Stimulated activated naive CD8-positive, alpha-beta T cell treated with anti-CD3 and anti-CD28 coated beads, Interleukin-15, Interleukin-2, amounts not matched to agents 100 ng/mL and 50 ng/mL, for 24 hours (primary cell): ENCODE measurements at regions not wholly inside any gene's neighbourhood (a gene's known extent, or its start where the extent isn't known, plus 50 kb on each side); places are given as distances from the start of the nearest gene placed in this dataset.

Experiments used
- H3K27ac Mint-ChIP-seq: one replicate; pipeline ENCODE4 v1.8.0; 2021; ENCODE audit warnings: mild to moderate bottlenecking, mixed read lengths
- H3K27me3 Mint-ChIP-seq: one replicate; pipeline ENCODE4 v1.8.0; 2021; ENCODE audit warnings: mixed read lengths
- H3K36me3 Mint-ChIP-seq: one replicate; pipeline ENCODE4 v1.8.0; 2021; ENCODE audit warnings: low read depth, mixed read lengths
- H3K4me1 Mint-ChIP-seq: one replicate; pipeline ENCODE4 v1.8.0; 2021; ENCODE audit warnings: low read depth, mixed read lengths
- H3K4me3 Mint-ChIP-seq: one replicate; pipeline ENCODE4 v1.8.0; 2021; ENCODE audit warnings: mild to moderate bottlenecking, mixed read lengths
- H3K9me3 Mint-ChIP-seq: one replicate; pipeline ENCODE4 v1.8.0; 2021; ENCODE audit warnings: mixed read lengths

GRCh38 chr6:104603108-104603745 lies 256.5 kb downstream of the HACE1 start:
- H3K27ac Mint-ChIP-seq, result no peak overlapping the region
- no peaks in the 10 kb centered on the region for H3K36me3 Mint-ChIP-seq
- H3K4me3 Mint-ChIP-seq, result no peak overlapping the region

GRCh38 chr6:104601721-104602120 lies 258.0 kb downstream of the HACE1 start:
- peaks cover 14% of the 10 kb centered on the region for H3K4me1 Mint-ChIP-seq
- H3K36me3 Mint-ChIP-seq, result no peaks in the 10 kb centered on the region
- H3K27me3 Mint-ChIP-seq, result peaks cover 2% of the 10 kb centered on the region
- H3K4me3 Mint-ChIP-seq, result no peak overlapping the region
- H3K27ac Mint-ChIP-seq, result no peak overlapping the region
- no peaks in the 10 kb centered on the region for H3K9me3 Mint-ChIP-seq

More at GRCh38 chr6:104603108-104603745, 256.5 kb downstream of the HACE1 start:
- Mint-ChIP-seq H3K4me1 (peaks cover 14% of the 10 kb centered on the region), H3K9me3 (no peaks in the 10 kb centered on the region), H3K27me3 (no peaks in the 10 kb centered on the region)

- H3K9me3 Mint-ChIP-seq, result no peaks in the 10 kb centered on the region
- peaks cover 14% of the 10 kb centered on the region for H3K4me1 Mint-ChIP-seq
- H3K4me3 Mint-ChIP-seq, result no peak overlapping the region
- no peak overlapping the region for H3K27ac Mint-ChIP-seq
- peaks cover 6% of the 10 kb centered on the region for H3K27me3 Mint-ChIP-seq
- H3K36me3 Mint-ChIP-seq, result no peaks in the 10 kb centered on the region
These were observed 258.5 kb downstream of the HACE1 start for GRCh38 chr6:104601131-104601651.

- Mint-ChIP-seq H3K27ac (no peak overlapping the region), H3K36me3 (no peaks in the 10 kb centered on the region), H3K27me3 (peaks cover 7% of the 10 kb centered on the region), H3K4me3 (no peak overlapping the region), H3K4me1 (peaks cover 14% of the 10 kb centered on the region), H3K9me3 (no peaks in the 10 kb centered on the region)
These were observed 259.1 kb downstream of the HACE1 start for GRCh38 chr6:104600639-104600931.

GRCh38 chr6:104599821-104600638 lies 259.7 kb downstream of the HACE1 start:
- H3K27me3 Mint-ChIP-seq, result peaks cover 9% of the 10 kb centered on the region
- no peaks in the 10 kb centered on the region for H3K36me3 Mint-ChIP-seq
- H3K27ac Mint-ChIP-seq, result no peak overlapping the region
- no peaks in the 10 kb centered on the region for H3K9me3 Mint-ChIP-seq
- H3K4me1 Mint-ChIP-seq, result peaks cover 14% of the 10 kb centered on the region
- H3K4me3 Mint-ChIP-seq, result no peak overlapping the region

GRCh38 chr6:104597541-104598050 lies 262.1 kb downstream of the HACE1 start:
- Mint-ChIP-seq H3K9me3 (no peaks in the 10 kb centered on the region), H3K27me3 (peaks cover 9% of the 10 kb centered on the region), H3K36me3 (no peaks in the 10 kb centered on the region), H3K4me1 (peaks cover 5% of the 10 kb centered on the region), H3K4me3 (no peak overlapping the region), H3K27ac (no peak overlapping the region)

- peaks cover 9% of the 10 kb centered on the region for H3K27me3 Mint-ChIP-seq
- H3K36me3 Mint-ChIP-seq, result no peaks in the 10 kb centered on the region
- no peak overlapping the region for H3K4me3 Mint-ChIP-seq
- no peak overlapping the region for H3K27ac Mint-ChIP-seq
- H3K4me1 Mint-ChIP-seq, result no peaks in the 10 kb centered on the region
- H3K9me3 Mint-ChIP-seq, result no peaks in the 10 kb centered on the region
These were observed 263.6 kb downstream of the HACE1 start for GRCh38 chr6:104596091-104596490.

GRCh38 chr6:104595311-104595820 lies 264.4 kb downstream of the HACE1 start:
- H3K27me3 Mint-ChIP-seq, result peaks cover 9% of the 10 kb centered on the region
- H3K27ac Mint-ChIP-seq, result no peak overlapping the region
- no peak overlapping the region for H3K4me3 Mint-ChIP-seq
- no peaks in the 10 kb centered on the region for H3K4me1 Mint-ChIP-seq
- no peaks in the 10 kb centered on the region for H3K9me3 Mint-ChIP-seq
- H3K36me3 Mint-ChIP-seq, result no peaks in the 10 kb centered on the region

GRCh38 chr6:104591573-104592334 lies 268.0 kb downstream of the HACE1 start:
- no peaks in the 10 kb centered on the region for H3K4me1 Mint-ChIP-seq
- peaks cover 7% of the 10 kb centered on the region for H3K27me3 Mint-ChIP-seq
- H3K36me3 Mint-ChIP-seq, result no peaks in the 10 kb centered on the region
- H3K9me3 Mint-ChIP-seq, result no peaks in the 10 kb centered on the region
- no peak overlapping the region for H3K4me3 Mint-ChIP-seq
- no peak overlapping the region for H3K27ac Mint-ChIP-seq

- peaks cover 1% of the 10 kb centered on the region for H3K27me3 Mint-ChIP-seq
- H3K4me3 Mint-ChIP-seq, result no peak overlapping the region
- H3K9me3 Mint-ChIP-seq, result no peaks in the 10 kb centered on the region
- no peaks in the 10 kb centered on the region for H3K4me1 Mint-ChIP-seq
- H3K27ac Mint-ChIP-seq, result no peak overlapping the region
- H3K36me3 Mint-ChIP-seq, result no peaks in the 10 kb centered on the region
These were observed 269.8 kb downstream of the HACE1 start for GRCh38 chr6:104589940-104590339.

GRCh38 chr6:104585646-104586045 lies 274.1 kb downstream of the HACE1 start:
- no peaks in the 10 kb centered on the region for H3K4me1 Mint-ChIP-seq
- no peak overlapping the region for H3K27ac Mint-ChIP-seq
- no peaks in the 10 kb centered on the region for H3K36me3 Mint-ChIP-seq
- H3K27me3 Mint-ChIP-seq, result peaks cover 6% of the 10 kb centered on the region
- no peak overlapping the region for H3K4me3 Mint-ChIP-seq
- no peaks in the 10 kb centered on the region for H3K9me3 Mint-ChIP-seq

- Mint-ChIP-seq H3K9me3 (peaks cover 5% of the 10 kb centered on the region), H3K4me1 (no peaks in the 10 kb centered on the region)
These were observed 279.3 kb downstream of the HACE1 start for GRCh38 chr6:104580452-104580851.

GRCh38 chr6:104579310-104579863 lies 280.3 kb downstream of the HACE1 start:
- no peaks in the 10 kb centered on the region for H3K27me3 Mint-ChIP-seq
- no peak overlapping the region for H3K4me3 Mint-ChIP-seq
- no peaks in the 10 kb centered on the region for H3K36me3 Mint-ChIP-seq
- H3K9me3 Mint-ChIP-seq, result peaks cover 5% of the 10 kb centered on the region
- no peak overlapping the region for H3K27ac Mint-ChIP-seq
- no peaks in the 10 kb centered on the region for H3K4me1 Mint-ChIP-seq

More at GRCh38 chr6:104580452-104580851, 279.3 kb downstream of the HACE1 start:
- Mint-ChIP-seq H3K4me3 (no peak overlapping the region), H3K36me3 (no peaks in the 10 kb centered on the region), H3K27ac (no peak overlapping the region), H3K27me3 (peaks cover 6% of the 10 kb centered on the region)

GRCh38 chr6:104575536-104575935 lies 284.2 kb downstream of the HACE1 start:
- Mint-ChIP-seq H3K36me3 (no peaks in the 10 kb centered on the region), H3K4me1 (no peaks in the 10 kb centered on the region), H3K27ac (no peak overlapping the region), H3K9me3 (peaks cover 5% of the 10 kb centered on the region), H3K4me3 (no peak overlapping the region), H3K27me3 (no peaks in the 10 kb centered on the region)
